Superior temporal gyrus (tissue), 1 donor: ENCODE measurements at regions not wholly inside any gene's neighbourhood (a gene's known extent, or its start where the extent isn't known, plus 50 kb on each side); places are given as distances from the start of the nearest gene placed in this dataset.

Source experiments
- DNase-seq: peaks from one replicate; pipeline ENCODE4 v3.0.0-alpha.2; 2016; ENCODE audit errors: extremely low spot score

- no peak for DNase-seq
Observed at GRCh38 chr12:14275886-14276285, 89.6 kb upstream of the ATF7IP start.

DNA sequence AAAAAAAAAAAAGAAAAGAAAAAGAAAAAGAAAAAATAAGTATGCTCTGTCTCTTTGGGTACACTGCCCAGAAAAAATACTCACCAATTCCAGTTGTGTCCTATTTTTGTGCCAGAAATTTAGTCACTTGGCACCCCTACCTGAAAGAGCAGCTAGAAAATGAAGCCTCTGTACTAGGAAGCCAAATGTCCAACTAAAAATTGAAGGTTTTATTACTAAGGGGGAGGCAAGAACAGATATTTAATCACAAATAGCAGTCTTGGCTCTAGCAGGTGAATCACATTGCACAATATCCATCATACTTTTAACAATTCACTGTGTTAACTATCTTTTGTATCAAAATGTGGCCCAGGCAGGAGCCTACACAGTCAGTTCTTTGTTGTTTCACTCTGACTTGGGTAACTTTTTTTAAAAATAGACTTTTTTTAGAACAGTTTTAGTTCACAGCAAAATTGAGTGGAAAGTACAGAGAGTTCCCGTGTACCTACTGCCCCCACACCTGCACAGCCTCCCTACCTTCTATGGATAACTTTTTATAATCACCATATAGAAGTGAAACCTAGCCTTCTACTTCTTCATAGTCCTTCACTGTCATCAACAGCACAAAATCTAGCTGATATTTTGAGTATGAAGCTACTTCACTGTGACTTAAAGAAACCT lies 87.1 kb upstream of the ATF7IP start:
- no peak for DNase-seq

- no peak for DNase-seq
Observed at GRCh38 chr12:14279845-14280244, 85.6 kb upstream of the ATF7IP start.

DNA sequence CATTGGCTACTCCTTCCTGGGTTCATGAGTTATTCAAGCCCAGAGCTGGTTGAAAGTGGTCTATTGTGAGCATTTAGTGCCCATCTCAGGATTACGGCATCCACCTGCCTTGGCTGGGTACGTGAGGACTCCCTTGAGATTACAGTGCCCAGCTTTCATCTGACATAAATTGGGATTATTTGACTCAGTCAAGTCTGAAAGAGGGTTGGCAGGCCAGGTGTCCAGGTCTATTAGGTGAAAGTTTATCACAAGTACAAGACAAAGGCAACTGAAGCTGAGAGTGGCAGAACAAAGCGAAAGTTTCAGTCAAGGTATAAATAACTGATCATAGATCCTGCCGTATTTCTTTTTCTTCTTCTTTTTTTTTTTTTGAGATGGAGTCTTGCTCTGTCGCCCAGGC lies 84.6 kb upstream of the ATF7IP start:
- no peak for DNase-seq

- no peak for DNase-seq
Observed at GRCh38 chr12:14281539-14281938, 83.9 kb upstream of the ATF7IP start.

DNA sequence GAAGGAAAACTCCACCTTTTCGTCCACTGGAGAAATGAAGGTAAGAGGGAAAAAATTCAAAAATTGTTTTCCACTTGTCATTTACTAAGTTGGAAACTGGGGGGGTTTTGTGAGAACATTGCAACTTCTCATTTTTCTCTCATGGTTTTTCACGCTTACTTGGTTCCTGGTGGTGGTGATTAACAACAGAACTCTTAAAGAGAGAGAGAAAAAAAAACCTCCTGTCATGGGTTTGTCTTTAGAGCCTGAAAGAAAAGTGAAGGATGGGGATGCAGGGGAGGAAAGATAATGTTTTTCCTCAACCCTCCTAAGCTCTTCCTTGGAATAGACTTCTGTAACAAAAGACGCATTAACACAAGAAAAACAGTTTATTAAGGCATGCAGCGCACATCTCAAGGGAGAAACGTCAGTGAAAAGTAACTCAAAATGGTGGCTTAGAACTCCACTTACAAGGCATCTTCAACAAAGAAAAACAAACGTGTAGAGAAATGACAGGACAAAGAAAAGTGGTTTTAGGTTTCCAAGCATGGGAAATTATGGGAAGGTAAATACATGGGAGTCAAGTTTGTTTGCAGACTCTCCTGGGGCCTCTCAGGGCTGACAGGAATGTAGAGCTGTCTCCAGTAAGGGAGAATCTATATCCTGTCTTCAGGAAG lies 81.9 kb upstream of the ATF7IP start:
- DNase-seq = no peak

DNA sequence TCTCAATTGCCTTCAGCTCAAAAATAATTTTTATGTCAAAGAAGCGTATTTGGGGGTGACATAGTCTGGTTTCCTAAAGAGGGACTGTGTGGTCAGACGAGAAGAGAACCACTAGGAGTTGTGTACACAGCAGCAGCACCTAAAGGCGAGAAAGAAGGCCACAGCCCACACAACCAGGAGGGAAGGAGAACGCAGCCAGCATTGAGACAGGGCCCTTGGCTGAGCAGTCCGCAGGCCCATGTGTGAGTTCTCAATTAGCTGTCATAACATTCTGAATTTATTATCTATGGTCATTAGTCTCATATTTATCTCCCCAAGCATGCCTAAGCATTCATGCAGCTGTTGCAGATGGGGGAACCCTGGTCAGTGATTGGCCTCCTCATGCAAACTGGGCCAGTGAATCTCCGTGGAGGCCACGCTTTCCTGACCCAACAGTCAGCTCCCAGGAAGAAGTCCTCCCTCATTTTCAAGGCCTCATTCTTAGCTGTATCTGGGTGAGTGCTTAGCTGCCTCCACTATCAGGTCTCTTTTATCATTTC lies 81.2 kb upstream of the ATF7IP start:
- no peak for DNase-seq

- no peak for DNase-seq
Observed at GRCh38 chr12:14289601-14290000, 75.9 kb upstream of the ATF7IP start.

GRCh38 chr12:14290951-14291350 lies 74.5 kb upstream of the ATF7IP start:
- no peak for DNase-seq

GRCh38 chr12:14303661-14304155 lies 61.8 kb upstream of the ATF7IP start:
- DNase-seq = no peak

DNA sequence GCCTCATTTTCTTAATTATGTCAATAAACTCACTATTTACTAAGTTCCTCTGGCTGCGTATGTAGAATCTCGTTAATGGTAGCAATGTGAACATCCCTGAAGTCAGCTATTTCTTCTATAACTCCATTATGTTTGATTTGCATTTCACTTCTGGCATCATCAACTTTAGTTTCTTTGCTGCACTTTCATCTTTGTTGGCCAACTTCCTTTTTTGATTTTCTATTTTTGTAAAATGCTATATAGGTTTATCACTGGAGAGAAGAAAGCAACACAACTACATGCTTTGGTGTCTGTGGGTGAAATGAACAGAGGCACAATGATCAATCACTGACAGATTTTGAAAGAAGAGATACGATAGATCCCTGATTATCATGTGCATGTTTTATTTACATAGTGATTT lies 58.5 kb upstream of the ATF7IP start:
- DNase-seq = no peak

GRCh38 chr12:14308516-14308915 lies 57.0 kb upstream of the ATF7IP start:
- DNase-seq = no peak

DNA sequence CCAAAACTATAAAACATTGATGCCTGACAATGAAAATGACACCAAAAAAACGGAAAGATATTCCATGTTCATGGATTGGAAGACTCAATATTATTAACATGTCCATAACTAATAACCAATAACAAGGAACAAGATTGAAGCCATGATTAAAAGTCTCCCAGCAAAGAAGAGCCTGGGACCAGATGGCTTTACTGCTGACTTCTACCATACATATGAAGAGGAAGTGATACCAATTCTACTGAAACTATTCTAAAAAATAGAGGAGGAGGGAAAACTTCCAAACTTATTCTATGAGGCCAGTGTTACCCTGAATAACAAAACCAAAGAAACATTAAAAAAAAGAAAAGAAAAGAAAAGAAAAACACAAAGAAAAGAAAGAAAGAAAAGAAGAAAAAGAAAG lies 54.6 kb upstream of the ATF7IP start:
- no peak for DNase-seq

GRCh38 chr12:14313379-14314138 lies 51.9 kb upstream of the ATF7IP start:
- DNase-seq = no peak

DNA sequence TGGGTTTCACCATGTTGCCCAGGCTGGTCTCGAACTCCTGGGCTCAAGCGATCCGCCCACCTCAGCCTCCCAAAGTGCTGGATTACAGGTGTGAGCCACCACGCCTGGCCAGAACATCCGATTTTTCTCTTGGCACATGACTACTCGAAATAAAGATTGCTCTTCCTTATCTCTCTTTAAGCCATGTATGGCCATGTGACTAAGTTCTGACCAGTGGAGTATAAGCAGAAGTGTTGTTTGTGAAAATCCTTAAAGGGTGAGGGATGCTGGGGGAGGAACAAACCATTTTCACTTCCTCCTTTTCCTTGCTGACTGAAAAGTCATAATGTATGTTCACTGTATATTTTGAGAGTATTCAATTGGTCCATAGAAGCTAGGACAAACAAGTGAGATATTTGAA lies 50.7 kb upstream of the ATF7IP start:
- no peak for DNase-seq

DNA sequence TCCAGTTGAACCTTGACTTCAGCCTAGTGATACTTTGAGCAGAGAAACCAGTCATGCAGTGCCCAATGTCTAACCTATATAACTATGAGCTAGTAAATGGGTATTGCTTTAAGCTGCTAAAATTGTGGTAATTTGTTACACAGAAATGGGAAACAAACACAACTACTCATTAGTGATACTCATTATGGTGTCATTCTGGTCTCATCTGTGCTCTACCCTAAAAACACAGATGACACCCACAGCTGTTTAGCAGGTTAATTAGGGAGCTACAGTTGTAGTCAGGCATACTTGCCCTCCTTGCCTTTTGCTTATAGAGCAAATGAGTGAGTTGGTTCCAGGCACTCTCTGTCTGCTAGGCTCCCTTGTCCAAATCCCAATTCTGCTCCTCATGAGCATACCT lies 50.0 kb upstream of the ATF7IP start:
- no peak for DNase-seq
